ENCODE measurements at regions not wholly inside any gene's neighbourhood (a gene's known extent, or its start where the extent isn't known, plus 50 kb on each side); places are given as distances from the start of the nearest gene placed in this dataset.
A peak's percentile ranks its signal among the peaks of the same experiment; 100 is the strongest.

DNA sequence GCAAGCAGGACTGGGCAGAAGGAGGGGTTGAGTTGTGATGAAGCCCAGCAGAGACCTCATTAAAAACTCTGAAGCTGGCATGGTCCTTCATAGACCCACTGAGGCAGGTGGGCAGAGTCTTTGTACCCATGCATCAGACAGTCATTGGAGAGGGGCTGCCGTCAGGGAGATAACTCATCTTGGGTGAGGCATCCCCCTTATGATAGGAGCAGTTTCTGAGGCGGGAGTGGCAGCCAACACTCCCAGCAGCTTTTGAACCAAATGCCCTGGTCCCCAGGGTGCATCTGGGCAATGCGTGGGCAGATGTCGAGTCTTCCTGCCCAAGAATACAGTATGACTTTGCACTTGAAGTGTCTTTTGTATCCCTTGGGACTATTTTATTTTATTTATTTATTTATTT lies 68.1 kb downstream of the HTR5A start:
- intact Hi-C loops (cut with micrococcal nuclease), result no loop called here
- Mint-ChIP-seq H3K36me3 (ENCODE audit: low read depth) (no peaks in the 10 kb centered on the region), H3K27me3 (peaks cover 3% of the 10 kb centered on the region), H3K9me3 (no peaks in the 10 kb centered on the region), H3K4me3 (no peak overlapping the region), H3K27ac (no peak overlapping the region), H3K4me1 (no peaks in the 10 kb centered on the region)
- no peak for DNase-seq

DNA sequence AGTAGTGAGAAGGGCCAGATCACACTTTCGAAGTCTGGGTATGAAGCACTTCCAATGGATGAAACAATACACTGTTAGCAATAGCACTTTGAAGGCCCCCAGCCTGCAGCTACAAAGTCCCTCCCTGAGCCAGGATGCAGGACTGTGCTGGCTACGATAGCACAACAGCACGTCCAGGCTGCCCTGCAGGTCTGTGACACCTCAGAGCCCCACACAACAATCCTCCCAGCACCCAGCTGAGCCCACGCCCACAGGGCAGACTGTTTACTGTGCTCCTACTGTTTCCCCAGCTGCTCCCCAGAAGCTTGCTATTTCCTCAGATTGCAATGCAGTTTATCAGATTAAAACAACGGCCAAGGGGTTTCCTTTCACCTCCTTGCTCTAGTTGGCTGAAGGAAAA lies 71.4 kb downstream of the HTR5A start:
- Mint-ChIP-seq H3K27ac (no peak overlapping the region), H3K4me3 (no peak overlapping the region), H3K4me1 (no peaks in the 10 kb centered on the region), H3K9me3 (no peaks in the 10 kb centered on the region), H3K36me3 (ENCODE audit: low read depth) (no peaks in the 10 kb centered on the region), H3K27me3 (peaks cover 7% of the 10 kb centered on the region)
- intact Hi-C loops (cut with micrococcal nuclease), result no loop called here
- peak; percentile 49 for DNase-seq

DNA sequence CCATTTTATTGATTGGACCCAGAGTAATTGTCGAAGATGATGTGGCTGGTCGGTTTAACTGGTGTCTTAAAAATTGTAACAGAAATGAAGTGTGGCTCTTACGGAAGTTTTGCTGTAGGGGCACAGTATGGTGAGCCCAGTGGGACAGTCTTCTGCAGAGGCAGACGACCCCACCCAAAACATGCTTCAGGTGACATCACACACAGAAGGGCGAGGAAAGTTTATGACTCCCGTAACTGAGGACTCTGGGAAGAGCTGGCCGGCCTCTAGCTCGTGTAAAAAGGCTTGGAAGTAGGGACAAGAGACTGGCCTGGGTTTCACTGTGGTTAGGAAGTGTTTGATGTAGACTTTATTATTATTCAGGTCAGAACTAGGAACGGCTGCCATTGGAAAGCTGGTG lies 73.3 kb downstream of the HTR5A start:
- intact Hi-C loops (cut with micrococcal nuclease), result no loop called here
- Mint-ChIP-seq H3K27ac (no peak overlapping the region), H3K36me3 (ENCODE audit: low read depth) (no peaks in the 10 kb centered on the region), H3K4me1 (no peaks in the 10 kb centered on the region), H3K4me3 (no peak overlapping the region), H3K9me3 (no peaks in the 10 kb centered on the region), H3K27me3 (peaks cover 13% of the 10 kb centered on the region)
- DNase-seq, result no peak

DNA sequence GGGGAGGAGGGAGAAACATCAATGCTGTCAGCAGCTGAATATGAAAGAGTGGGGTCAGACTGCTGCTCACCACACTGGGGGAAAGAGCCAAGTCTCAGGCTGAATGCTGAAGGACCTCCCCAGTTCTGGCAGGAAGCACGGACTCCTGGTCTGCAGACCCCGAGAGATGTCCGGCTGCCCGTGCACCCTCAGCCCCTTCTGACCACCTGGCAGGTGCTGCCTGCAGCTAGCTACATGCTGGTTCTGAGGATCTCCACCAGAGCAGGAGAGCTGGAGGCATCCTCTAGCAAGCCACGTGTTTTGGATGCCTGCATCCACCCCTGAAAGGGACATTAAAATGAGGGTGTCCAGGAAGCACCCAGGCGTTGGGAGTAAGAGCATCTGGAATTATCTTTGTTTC lies 74.2 kb downstream of the HTR5A start:
- intact Hi-C loops (cut with micrococcal nuclease), result no loop called here
- Mint-ChIP-seq H3K27me3 (peaks cover 13% of the 10 kb centered on the region), H3K36me3 (ENCODE audit: low read depth) (no peaks in the 10 kb centered on the region), H3K4me3 (no peak overlapping the region), H3K9me3 (no peaks in the 10 kb centered on the region), H3K4me1 (no peaks in the 10 kb centered on the region), H3K27ac (no peak overlapping the region)
- DNase-seq, result no peak

DNA sequence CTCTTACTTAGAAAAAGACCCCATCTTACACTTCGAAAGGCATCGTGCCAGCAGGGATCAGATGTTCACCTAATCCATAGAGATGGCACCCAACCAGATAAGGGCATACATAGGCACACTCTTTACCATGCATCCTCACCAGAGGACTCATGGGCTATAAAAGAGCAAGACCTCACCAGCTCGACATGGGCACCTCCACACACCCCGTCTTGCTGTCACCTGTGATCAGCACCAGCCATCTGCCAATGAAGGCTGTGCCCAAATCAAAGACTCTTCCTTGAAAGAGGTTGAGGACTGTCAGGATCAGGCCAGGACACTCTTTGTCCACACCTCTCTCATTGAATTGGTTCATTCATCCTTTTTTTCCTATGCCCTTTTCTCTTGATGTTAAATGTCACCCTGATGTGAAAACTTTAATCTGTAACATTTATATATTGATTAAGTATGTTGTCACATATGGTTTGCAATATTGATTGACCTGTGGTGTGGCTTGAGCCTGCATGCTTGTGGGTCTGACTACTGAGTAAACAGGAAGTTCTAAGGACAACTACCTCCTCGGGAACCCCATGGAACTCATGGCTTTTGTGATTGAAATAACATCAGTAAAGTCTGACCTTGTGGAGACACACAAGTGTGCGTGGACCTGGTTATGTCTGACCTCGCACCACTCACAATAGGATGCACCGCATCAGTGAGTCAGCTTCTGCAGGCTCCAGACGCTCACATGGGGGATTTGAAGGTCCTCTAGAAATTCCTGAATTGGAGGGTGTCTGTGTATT lies 75.5 kb downstream of the HTR5A start:
- no peak overlapping the region for H3K27ac Mint-ChIP-seq
- no peaks in the 10 kb centered on the region for H3K36me3 Mint-ChIP-seq (ENCODE audit: low read depth)
- intact Hi-C loops (cut with micrococcal nuclease), result no loop called here
- DNase-seq, result no peak
- H3K27me3 Mint-ChIP-seq, result peaks cover 13% of the 10 kb centered on the region
- no peaks in the 10 kb centered on the region for H3K4me1 Mint-ChIP-seq
- H3K4me3 Mint-ChIP-seq, result no peak overlapping the region
- H3K9me3 Mint-ChIP-seq, result no peaks in the 10 kb centered on the region

DNA sequence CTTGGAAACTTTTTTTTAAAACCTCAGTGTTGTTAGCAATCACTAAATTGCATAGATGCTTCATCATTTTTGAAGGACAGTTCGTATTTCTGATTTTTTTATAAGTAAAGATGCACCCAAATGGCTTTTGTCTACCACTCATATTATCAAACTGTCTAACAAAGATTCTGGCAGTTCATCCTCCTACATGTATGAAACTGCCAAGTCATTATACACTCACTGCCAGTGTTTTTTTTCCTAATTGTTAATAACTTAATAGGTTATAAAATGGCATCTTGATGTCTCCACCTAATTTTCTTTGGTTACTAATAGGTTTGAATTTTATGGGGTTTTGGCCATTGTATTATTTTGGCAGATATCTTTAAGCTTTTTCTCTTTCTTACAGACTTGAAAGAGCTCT lies 77.0 kb downstream of the HTR5A start:
- Mint-ChIP-seq H3K36me3 (ENCODE audit: low read depth) (no peaks in the 10 kb centered on the region), H3K9me3 (peaks cover 4% of the 10 kb centered on the region), H3K27me3 (peaks cover 13% of the 10 kb centered on the region), H3K4me1 (no peaks in the 10 kb centered on the region), H3K4me3 (no peak overlapping the region), H3K27ac (no peak overlapping the region)
- intact Hi-C loops (cut with micrococcal nuclease), result no loop called here
- no peak for DNase-seq

DNA sequence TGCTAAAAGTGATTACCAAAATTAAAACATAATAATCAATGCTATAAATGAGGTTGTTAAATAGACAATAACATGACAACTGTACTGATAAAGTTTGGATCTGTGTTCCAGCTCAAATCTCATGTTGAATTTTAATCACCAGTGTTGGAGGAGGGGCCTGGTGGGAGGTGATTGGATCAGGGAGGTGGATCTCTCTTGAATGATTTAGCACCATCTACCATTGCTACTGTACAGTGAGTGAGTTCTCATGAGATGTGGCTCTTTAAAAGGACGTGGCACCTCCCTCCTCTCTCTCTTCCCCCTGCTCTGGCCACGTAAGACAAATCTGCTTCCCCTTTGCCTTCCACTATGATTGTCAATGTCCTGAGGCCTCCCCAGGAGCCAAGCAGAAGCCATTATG lies 77.5 kb downstream of the HTR5A start:
- Mint-ChIP-seq H3K27ac (no peak overlapping the region), H3K4me1 (no peaks in the 10 kb centered on the region), H3K9me3 (peaks cover 4% of the 10 kb centered on the region), H3K27me3 (peaks cover 12% of the 10 kb centered on the region), H3K4me3 (no peak overlapping the region), H3K36me3 (ENCODE audit: low read depth) (no peaks in the 10 kb centered on the region)
- intact Hi-C loops (cut with micrococcal nuclease), result no loop called here
- no peak for DNase-seq

DNA sequence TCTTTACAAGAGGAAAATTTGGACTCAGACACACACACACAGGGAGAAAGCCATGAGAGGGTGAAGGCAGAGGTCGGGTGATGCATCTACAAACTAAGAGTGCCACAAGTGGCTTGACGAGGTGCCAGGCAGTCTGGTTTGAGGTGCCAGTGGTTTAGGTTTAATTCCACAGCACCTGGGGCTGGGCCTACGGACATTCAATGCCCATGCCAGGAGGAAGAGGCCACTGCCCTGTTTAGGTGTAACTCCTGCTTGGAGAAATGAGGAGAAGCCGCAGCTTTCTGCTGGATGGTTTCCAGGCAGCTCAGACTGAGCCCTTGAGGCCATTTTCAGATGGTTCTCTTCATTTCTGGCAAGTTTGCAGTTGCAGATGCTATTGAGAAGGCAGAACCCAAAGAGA lies 83.6 kb downstream of the HTR5A start:
- no peak for DNase-seq
- Mint-ChIP-seq H3K27me3 (no peaks in the 10 kb centered on the region), H3K4me3 (no peak overlapping the region), H3K27ac (no peak overlapping the region), H3K4me1 (no peaks in the 10 kb centered on the region), H3K9me3 (peaks cover 4% of the 10 kb centered on the region), H3K36me3 (ENCODE audit: low read depth) (no peaks in the 10 kb centered on the region)
- intact Hi-C loops (cut with micrococcal nuclease), result no loop called here

DNA sequence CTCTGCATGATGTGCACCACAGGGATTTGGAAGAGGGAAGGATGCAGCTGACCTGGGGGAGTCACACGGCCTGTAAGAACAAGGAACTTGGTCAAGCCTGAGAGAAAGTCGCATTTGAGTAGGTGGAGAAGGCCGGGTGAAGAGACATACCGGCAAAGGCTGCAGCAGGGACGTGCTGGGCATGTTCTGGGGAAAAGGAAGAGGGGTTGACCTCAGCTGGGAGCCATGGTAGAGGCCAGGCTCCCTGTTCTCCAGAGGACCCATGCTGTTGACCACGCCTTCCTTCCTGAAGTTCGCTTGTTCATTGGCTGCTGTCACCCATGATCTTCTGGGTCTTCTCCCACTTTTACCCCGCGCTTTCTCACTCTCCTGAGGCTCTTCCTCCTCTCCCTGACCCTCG lies 84.5 kb downstream of the HTR5A start:
- intact Hi-C loops (cut with micrococcal nuclease), result no loop called here
- peaks cover 4% of the 10 kb centered on the region for H3K9me3 Mint-ChIP-seq
- no peak for DNase-seq
- H3K27ac Mint-ChIP-seq, result no peak overlapping the region
- no peaks in the 10 kb centered on the region for H3K27me3 Mint-ChIP-seq
- no peak overlapping the region for H3K4me3 Mint-ChIP-seq
- no peaks in the 10 kb centered on the region for H3K36me3 Mint-ChIP-seq (ENCODE audit: low read depth)
- H3K4me1 Mint-ChIP-seq, result no peaks in the 10 kb centered on the region

DNA sequence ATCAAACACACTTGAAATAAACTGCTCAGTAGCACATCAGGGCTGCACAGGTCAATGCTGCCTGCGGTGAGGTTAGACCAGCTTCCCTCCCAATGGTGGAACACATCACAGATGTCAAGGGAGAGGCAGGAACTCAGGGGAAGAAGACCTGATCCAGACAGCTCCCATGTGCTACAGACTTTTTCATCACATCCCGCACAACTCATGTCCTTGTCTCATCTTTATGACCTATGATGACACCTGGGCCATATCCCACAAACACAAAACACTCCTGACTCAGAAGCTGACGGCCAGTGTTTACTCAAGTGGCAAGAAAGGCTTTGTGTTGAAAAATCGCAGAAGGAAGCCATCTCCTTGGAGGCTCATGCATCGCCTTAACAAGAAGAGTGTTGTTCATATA lies 91.6 kb downstream of the HTR5A start:
- peak; percentile 43 for DNase-seq
- intact Hi-C loops (cut with micrococcal nuclease), result no loop called here
- no peak overlapping the region for H3K27ac Mint-ChIP-seq

DNA sequence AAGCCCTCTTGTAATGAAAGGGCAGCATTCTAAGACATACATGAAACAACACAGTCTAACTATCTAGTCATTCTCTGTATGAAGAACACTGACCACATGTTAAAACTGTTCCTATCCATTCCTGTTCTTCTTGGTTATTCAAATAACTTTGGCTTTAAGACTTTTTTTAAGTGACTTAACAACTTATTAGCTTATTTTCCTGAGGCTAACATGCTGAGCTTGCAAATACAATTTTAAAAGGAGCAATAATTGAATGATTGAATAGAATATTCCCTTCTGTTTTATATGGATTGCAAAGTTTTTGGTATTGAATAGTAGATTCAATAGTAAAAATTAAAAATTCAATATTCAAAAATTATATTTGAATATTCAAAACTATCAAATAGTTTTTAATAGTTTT lies 92.3 kb downstream of the HTR5A start:
- no peak for DNase-seq
- Mint-ChIP-seq H3K4me1 (no peaks in the 10 kb centered on the region), H3K9me3 (no peaks in the 10 kb centered on the region), H3K27me3 (peaks cover 22% of the 10 kb centered on the region), H3K36me3 (ENCODE audit: low read depth) (no peaks in the 10 kb centered on the region), H3K4me3 (no peak overlapping the region), H3K27ac (no peak overlapping the region)
- intact Hi-C loops (cut with micrococcal nuclease), result no loop called here

More for the DNA sequence above, 91.6 kb downstream of the HTR5A start:
- H3K27me3 Mint-ChIP-seq, result peaks cover 22% of the 10 kb centered on the region
- H3K36me3 Mint-ChIP-seq (ENCODE audit: low read depth), result no peaks in the 10 kb centered on the region
- H3K9me3 Mint-ChIP-seq, result no peaks in the 10 kb centered on the region
- H3K4me3 Mint-ChIP-seq, result no peak overlapping the region
- H3K4me1 Mint-ChIP-seq, result no peaks in the 10 kb centered on the region

DNA sequence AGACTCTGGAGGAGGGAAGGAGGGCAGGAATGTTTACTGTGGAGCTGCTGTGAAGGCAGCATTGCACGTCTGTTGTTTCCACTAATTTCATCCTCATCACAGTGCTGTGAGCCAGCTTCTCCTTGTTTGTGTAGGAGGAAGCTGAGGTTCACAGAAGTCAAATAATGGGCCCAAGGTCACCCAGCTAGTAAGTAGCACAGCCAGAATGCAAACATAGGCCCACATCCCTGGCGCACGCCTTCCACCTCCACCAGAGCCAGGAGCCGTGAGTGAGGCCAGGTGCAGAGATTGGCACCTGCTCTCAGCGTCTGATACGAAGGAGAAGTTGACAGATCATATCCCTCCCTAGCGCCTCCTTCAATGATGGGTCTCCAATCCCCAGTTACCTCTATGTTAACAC lies 93.6 kb downstream of the HTR5A start:
- H3K4me1 Mint-ChIP-seq, result no peaks in the 10 kb centered on the region
- no peaks in the 10 kb centered on the region for H3K9me3 Mint-ChIP-seq
- no peak overlapping the region for H3K4me3 Mint-ChIP-seq
- no peak overlapping the region for H3K27ac Mint-ChIP-seq
- DNase-seq, result peak; percentile 48
- no peaks in the 10 kb centered on the region for H3K36me3 Mint-ChIP-seq (ENCODE audit: low read depth)
- peaks cover 22% of the 10 kb centered on the region for H3K27me3 Mint-ChIP-seq
- intact Hi-C loops (cut with micrococcal nuclease), result no loop called here

DNA sequence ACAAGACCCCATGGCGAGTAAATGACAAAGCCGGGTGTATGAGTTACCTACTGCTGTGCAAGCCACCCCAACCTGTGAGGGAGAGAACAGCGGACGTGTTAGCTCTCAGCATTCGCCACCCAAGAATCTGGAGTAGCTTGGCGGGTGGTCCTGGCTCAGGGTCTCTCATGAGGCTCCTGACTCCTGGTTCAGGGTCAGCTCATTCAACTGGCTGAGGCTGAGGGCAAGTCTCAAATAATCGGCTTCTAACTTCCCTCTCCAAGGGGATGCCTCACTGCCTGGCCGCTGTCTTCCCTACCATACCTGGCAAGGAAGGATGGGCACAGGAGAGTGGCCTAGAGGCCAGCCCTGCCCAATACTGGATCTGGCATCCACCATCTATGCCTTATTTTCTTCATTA lies 94.2 kb downstream of the HTR5A start:
- DNase-seq, result peak; percentile 41
- H3K4me3 Mint-ChIP-seq, result no peak overlapping the region
- no peaks in the 10 kb centered on the region for H3K9me3 Mint-ChIP-seq
- no peaks in the 10 kb centered on the region for H3K4me1 Mint-ChIP-seq
- H3K36me3 Mint-ChIP-seq (ENCODE audit: low read depth), result no peaks in the 10 kb centered on the region
- peaks cover 22% of the 10 kb centered on the region for H3K27me3 Mint-ChIP-seq
- no peak overlapping the region for H3K27ac Mint-ChIP-seq
- intact Hi-C loops (cut with micrococcal nuclease), result no loop called here

DNA sequence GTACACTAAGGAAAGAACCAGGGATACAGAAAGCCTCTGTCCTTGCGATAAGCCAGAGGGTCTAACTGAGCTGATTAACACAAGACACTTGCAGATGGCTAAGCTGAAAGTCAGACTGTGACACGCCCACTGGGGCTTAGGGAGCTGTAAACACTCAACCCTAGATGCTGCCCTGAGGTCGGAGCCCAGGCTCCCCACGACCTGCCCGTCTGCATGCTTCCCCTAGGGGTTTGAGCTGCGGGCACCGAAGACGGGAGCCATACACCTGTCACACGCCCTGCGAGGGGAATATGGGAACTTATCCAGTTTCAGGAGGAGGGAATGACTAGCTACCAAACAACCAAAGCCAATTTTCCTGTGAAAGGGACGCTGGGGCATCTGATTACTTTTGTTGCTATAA lies 96.0 kb downstream of the HTR5A start:
- Mint-ChIP-seq H3K4me1 (no peaks in the 10 kb centered on the region), H3K27me3 (peaks cover 18% of the 10 kb centered on the region), H3K4me3 (no peak overlapping the region), H3K36me3 (ENCODE audit: low read depth) (no peaks in the 10 kb centered on the region), H3K9me3 (no peaks in the 10 kb centered on the region), H3K27ac (no peak overlapping the region)
- peak; percentile 51 for DNase-seq
- intact Hi-C loops (cut with micrococcal nuclease), result no loop called here

DNA sequence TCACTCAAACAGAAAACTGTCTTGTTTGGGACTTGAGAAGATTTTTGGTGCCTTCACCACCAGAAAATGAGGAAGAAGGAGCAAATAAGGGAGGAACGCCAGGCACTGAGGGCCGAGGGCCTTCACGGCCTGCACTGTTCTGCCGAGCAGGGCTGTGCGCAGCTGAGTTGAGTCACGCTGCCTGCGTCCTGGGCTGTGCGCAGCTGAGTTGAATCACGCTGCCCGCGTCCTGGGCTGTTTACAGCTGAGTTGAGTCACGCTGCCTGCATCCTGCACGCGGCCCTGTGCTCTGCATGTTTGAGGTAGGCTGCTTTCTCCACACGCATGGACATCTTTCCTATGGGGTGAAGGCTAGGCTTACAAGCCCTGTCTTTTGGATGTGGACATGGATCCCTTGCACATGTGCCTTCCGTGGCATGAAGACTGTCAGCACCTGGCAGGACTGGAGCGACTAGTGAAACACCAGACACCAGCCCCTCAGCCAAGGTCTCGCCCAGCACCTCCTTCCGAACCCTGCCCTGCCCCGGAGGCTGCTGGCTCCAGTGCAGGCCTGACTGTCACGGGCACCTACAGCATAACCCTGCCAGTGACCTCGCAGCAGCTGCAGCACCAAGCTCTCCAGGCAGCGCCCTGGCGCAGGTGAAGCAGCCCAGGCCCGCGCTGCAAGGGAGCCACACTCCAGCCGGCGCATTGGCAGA lies 96.7 kb downstream of the HTR5A start:
- peak; percentile 61 for DNase-seq

More for the DNA sequence above, 96.7 kb downstream of the HTR5A start:
- intact Hi-C loops (cut with micrococcal nuclease), result no loop called here
- Mint-ChIP-seq H3K4me3 (no peak overlapping the region), H3K9me3 (no peaks in the 10 kb centered on the region), H3K36me3 (ENCODE audit: low read depth) (no peaks in the 10 kb centered on the region), H3K4me1 (no peaks in the 10 kb centered on the region), H3K27me3 (peaks cover 17% of the 10 kb centered on the region), H3K27ac (no peak overlapping the region)
